IPS-18a (cell line): ENCODE measurements at regions not wholly inside any gene's neighbourhood (a gene's known extent, or its start where the extent isn't known, plus 50 kb on each side); places are given as distances from the start of the nearest gene placed in this dataset.
"Not testable (repeated sequence)": the region's sequence is repeated elsewhere in the genome, so short reads cannot be mapped to it uniquely, and the experiment has no call there.

Experiments
- H3K27ac ChIP-seq: one replicate; pipeline ENCODE4 v1.5.1; 2013; ENCODE audit warnings: low read length
- H3K27me3 ChIP-seq: one replicate; pipeline ENCODE4 v1.6.1; 2013; ENCODE audit warnings: mild to moderate bottlenecking, low read length; ENCODE audit not compliant: control insufficient read depth, insufficient read depth
- H3K36me3 ChIP-seq: one replicate; pipeline ENCODE4 v1.6.1; 2013; ENCODE audit warnings: low read depth, low read length; ENCODE audit not compliant: control insufficient read depth
- H3K4me1 ChIP-seq: one replicate; pipeline ENCODE4 v1.6.1; 2013; ENCODE audit warnings: low read depth, low read length; ENCODE audit not compliant: control insufficient read depth
- H3K4me3 ChIP-seq: one replicate; pipeline ENCODE4 v1.5.1; 2013; ENCODE audit warnings: low read length
- H3K9ac ChIP-seq: one replicate; pipeline ENCODE4 v1.6.1; 2013; ENCODE audit warnings: mild to moderate bottlenecking, low read length, moderate library complexity
- H3K9me3 ChIP-seq: one replicate; pipeline ENCODE4 v1.6.1; 2013; ENCODE audit warnings: low read depth, low read length; ENCODE audit not compliant: control insufficient read depth

DNA sequence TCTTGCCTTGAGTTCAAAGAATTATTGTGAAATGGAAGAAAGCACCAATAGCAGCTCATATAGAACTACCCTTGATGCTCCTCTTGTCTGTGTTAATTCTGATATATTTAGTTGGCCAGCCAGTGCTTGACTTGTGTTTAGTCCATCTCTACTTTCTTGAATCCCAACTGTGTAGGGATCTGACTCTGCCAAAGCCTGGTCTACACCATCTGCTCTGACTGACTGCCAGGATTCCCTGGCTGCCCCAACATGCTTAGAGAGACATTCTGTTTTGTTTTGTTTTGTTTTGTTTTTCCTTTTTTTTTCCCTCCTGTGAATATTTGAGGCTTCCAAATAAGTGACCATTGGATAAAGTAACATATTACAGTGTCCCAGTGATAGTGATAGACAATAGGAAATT, 953.7 kb upstream of the MANEA start:
- no peaks in the 10 kb centered on the region for H3K9me3 ChIP-seq
- no peak overlapping the region for H3K27ac ChIP-seq
- H3K9ac ChIP-seq = no peak overlapping the region
- H3K27me3 ChIP-seq = no peaks in the 10 kb centered on the region
- H3K4me1 ChIP-seq = no peaks in the 10 kb centered on the region
- H3K4me3 ChIP-seq = no peak overlapping the region
- no peaks in the 10 kb centered on the region for H3K36me3 ChIP-seq

DNA sequence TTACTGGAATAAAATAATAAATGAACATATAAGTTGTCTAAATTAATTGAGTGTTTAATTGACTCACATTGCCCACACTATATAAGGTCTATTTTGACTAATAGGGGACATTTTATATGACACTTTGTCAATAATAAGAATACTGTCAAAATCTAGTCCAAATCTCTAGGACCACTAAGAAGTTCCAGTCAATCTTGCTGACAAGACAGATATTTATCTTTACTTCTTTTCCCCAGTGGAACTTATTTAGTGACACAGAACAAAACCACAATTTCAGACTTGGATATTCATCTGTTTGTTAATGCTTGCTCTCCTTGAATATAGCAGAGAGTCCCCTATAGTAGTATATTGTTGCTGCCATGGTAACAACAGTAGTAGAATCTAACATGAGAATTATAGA, 954.6 kb upstream of the MANEA start:
- H3K9ac ChIP-seq = no peak overlapping the region
- H3K4me1 ChIP-seq = no peaks in the 10 kb centered on the region
- H3K4me3 ChIP-seq = no peak overlapping the region
- H3K9me3 ChIP-seq = no peaks in the 10 kb centered on the region
- no peaks in the 10 kb centered on the region for H3K36me3 ChIP-seq
- H3K27ac ChIP-seq = no peak overlapping the region
- no peaks in the 10 kb centered on the region for H3K27me3 ChIP-seq

DNA sequence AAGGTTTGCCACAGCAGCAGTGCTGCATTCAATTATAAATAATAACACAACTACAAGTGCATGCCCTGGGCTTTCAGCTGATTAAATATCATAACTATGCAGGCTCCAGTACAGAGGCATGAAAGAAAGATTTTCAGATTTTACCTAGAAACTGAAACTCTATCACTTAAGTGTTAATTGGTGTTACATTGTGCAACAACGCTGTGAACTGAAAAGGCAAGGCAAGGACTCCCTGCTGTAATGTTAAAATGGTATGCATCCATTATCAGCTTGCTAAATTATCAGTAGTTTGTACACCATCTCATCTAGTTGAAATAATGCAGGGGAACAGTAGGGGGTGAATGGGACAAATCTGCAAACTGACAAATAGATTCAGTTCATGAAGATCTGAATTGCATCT, 976.7 kb upstream of the MANEA start:
- no peaks in the 10 kb centered on the region for H3K36me3 ChIP-seq
- no peak overlapping the region for H3K9ac ChIP-seq
- H3K9me3 ChIP-seq = no peaks in the 10 kb centered on the region
- H3K27ac ChIP-seq = no peak overlapping the region
- no peaks in the 10 kb centered on the region for H3K4me1 ChIP-seq
- no peaks in the 10 kb centered on the region for H3K27me3 ChIP-seq
- H3K4me3 ChIP-seq = no peak overlapping the region

DNA sequence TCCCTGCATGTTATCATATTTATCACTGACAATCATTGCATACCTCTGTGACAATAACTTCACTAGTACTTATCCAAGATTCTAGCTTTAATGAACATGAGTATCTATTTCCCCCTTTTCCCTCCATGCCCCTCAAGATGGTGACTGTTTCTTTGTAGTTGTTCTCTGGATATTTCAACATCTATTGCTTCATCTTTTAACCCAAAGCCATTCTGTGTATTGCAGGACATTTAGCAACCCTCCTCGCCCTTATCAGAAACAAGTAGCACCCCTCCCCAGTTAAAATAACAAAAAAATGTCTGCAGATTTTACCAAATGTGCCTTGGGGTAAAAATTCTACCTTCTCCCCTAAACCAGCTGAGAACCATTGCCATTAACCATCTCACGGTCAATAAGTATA, 979.8 kb upstream of the MANEA start:
- no peak overlapping the region for H3K9ac ChIP-seq
- no peaks in the 10 kb centered on the region for H3K9me3 ChIP-seq
- no peak overlapping the region for H3K27ac ChIP-seq
- H3K36me3 ChIP-seq = no peaks in the 10 kb centered on the region
- no peaks in the 10 kb centered on the region for H3K27me3 ChIP-seq
- H3K4me3 ChIP-seq = no peak overlapping the region
- H3K4me1 ChIP-seq = no peaks in the 10 kb centered on the region

DNA sequence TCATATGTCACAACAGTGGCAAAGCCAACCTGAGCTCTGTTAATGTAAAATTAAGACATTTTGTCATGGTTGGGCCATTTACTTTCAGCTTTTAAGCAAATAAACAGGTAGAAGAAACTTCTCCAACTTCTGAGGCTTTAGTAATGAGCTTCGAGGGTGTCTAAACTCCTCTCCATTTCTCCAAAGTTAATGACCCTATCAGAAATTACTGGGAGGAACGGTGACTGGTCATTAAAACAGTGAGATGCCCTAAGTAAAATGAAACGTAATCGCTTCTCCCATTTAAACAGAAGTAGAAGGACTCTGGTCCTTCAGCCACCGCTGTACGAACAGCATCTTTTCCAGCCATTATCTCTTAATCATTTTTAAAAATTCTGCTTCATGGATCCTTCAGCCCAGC, 986.9 kb upstream of the MANEA start:
- no peaks in the 10 kb centered on the region for H3K27me3 ChIP-seq
- H3K9ac ChIP-seq = no peak overlapping the region
- no peak overlapping the region for H3K27ac ChIP-seq
- no peaks in the 10 kb centered on the region for H3K4me1 ChIP-seq
- H3K4me3 ChIP-seq = no peak overlapping the region
- H3K9me3 ChIP-seq = no peaks in the 10 kb centered on the region
- no peaks in the 10 kb centered on the region for H3K36me3 ChIP-seq

DNA sequence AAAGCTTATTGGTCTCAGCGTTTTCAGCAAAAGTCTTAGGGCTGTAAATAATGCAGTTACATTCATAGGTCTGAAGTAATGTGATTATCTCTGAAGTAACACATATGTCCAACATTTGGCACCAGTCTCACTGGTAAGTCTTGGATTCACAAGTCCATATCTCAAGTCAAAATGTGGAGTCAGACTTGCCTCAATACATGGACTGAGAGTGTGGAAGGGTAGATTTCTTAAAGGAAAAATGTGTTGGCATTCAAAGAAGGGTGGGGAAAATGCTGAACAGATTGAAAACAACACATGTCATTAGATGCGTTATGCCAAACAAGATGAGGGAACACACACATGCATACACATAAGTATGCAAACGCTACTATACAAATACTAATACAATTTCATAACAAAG, 989.0 kb upstream of the MANEA start:
- no peaks in the 10 kb centered on the region for H3K9me3 ChIP-seq
- no peaks in the 10 kb centered on the region for H3K27me3 ChIP-seq
- no peaks in the 10 kb centered on the region for H3K4me1 ChIP-seq
- no peak overlapping the region for H3K27ac ChIP-seq
- no peak overlapping the region for H3K9ac ChIP-seq
- no peak overlapping the region for H3K4me3 ChIP-seq
- no peaks in the 10 kb centered on the region for H3K36me3 ChIP-seq

DNA sequence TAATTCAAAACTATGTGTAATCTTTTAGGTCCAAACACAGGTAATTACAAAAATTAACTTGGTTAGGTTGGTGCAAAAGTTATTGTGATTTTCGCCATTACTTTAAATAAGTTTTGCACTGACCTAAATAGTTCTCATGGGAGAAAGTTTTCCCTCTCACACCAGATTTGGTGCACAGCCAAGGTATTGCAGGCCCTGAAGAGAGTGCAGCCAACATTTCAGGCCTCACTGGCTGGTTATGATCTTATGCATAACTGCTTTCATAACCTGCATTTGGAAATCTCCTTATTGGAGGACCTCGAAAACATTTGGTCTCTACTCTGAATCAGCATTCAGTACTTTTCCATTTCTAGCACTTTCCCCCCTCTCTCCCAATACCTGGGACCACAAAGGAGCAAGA, 993.1 kb upstream of the MANEA start:
- H3K4me1 ChIP-seq = no peaks in the 10 kb centered on the region
- no peaks in the 10 kb centered on the region for H3K36me3 ChIP-seq
- no peaks in the 10 kb centered on the region for H3K27me3 ChIP-seq
- no peak overlapping the region for H3K4me3 ChIP-seq
- no peaks in the 10 kb centered on the region for H3K9me3 ChIP-seq
- no peak overlapping the region for H3K27ac ChIP-seq
- no peak overlapping the region for H3K9ac ChIP-seq

DNA sequence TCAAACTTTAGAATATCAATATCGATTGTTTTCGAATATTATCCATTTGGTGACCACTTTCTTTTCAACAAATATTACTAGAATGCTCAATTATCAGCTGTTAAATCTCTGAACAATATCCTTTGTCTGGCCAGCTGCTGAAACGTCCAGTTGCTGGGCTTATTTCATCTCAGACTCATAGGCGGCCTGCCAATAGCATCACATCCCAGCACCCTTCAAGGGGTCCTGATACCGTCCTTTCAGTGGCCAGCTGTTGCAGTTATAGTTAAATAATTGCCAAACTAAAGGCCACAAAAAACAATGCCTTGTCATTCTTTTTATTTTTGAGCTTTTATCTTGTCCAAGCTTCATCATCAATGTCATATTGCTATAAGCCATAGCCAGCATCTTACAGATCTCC, 1006.8 kb upstream of the MANEA start:
- no peaks in the 10 kb centered on the region for H3K36me3 ChIP-seq
- H3K9me3 ChIP-seq = no peaks in the 10 kb centered on the region
- no peaks in the 10 kb centered on the region for H3K4me1 ChIP-seq
- no peak overlapping the region for H3K4me3 ChIP-seq
- no peak overlapping the region for H3K9ac ChIP-seq
- no peaks in the 10 kb centered on the region for H3K27me3 ChIP-seq
- no peak overlapping the region for H3K27ac ChIP-seq

DNA sequence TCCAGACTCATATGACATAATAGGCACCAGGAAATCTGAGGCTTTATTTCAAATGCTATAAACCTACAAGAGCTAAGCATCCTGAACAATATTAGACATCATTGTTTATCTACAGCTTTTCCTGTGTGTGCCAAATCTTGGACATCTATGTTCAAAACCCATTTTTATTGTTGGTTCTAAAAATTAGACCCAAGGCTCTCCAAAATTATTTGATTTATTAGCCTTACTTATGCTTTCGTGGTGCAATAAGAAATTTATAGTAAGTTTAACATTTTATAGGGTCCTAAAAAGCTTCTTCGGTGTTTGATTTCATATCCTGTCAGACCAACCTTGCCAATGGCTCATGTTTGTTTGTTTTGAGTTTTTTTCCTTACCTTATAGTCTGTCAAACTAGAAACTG, 1014.5 kb upstream of the MANEA start:
- Histone ChIP-seq H3K27ac (no peak overlapping the region), H3K36me3 (no peaks in the 10 kb centered on the region), H3K4me3 (no peak overlapping the region), H3K9ac (no peak overlapping the region), H3K4me1 (no peaks in the 10 kb centered on the region), H3K27me3 (no peaks in the 10 kb centered on the region), H3K9me3 (no peaks in the 10 kb centered on the region)

DNA sequence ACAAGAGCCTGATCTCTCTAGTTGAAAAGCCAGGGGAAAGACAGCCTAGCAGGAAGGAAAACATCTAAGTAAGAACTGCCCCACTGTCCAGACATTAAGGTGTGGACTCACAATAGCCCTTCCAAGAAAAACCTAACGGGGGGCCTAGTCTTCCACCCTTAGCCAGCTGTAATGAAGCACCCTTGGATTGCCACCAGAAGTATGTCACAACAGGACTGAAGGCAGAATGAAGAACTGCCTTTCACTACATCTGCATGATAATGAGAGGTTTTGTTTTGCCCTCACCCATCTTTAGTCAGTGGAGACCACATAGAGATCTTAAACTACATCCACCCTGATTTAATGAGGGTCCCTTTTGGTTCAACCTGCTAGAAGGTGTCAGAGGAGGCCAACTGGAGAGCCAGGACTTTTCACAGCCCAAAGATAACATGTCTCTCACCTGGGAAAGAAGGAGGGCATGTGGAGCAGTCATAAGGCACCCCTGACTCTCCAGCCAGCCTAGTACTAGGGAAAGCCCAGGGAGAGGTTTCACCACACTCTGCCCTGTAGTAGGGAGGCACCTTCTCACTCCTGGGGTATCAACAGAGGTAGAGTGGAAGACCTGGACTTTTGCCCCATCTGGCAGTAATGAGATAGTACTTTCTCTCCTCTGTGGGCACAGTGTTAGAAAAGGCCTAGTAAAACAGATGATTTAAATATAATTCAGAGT, 1017.4 kb upstream of the MANEA start:
- no peak overlapping the region for H3K27ac ChIP-seq
- H3K27me3 ChIP-seq = no peaks in the 10 kb centered on the region
- H3K4me3 ChIP-seq = no peak overlapping the region
- H3K36me3 ChIP-seq = no peaks in the 10 kb centered on the region
- no peaks in the 10 kb centered on the region for H3K9me3 ChIP-seq
- H3K4me1 ChIP-seq = no peaks in the 10 kb centered on the region
- no peak overlapping the region for H3K9ac ChIP-seq

DNA sequence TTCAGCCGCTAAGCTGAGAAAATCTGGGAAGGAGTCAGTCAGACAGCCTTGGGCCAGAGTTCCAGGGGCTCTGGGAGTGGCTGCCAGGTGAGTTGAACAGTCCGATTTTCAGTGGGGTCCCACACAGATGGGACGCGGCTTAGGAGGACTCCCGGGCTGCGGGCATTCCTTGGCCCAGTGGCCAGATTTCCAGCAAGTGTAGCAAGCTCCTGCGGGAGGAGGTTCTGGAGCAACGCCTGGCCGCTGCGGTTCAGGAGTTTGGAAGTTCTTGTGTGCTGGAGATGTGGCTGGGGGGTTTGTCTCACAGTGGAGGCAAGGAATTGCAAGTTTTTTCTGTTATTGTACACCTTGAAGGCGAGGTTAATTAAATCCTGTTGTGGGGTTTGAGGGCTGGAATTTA, 1020.1 kb upstream of the MANEA start:
- not testable (repeated sequence) for H3K27me3 ChIP-seq, H3K27ac ChIP-seq, H3K4me1 ChIP-seq, H3K36me3 ChIP-seq, H3K9me3 ChIP-seq, H3K4me3 ChIP-seq, H3K9ac ChIP-seq

DNA sequence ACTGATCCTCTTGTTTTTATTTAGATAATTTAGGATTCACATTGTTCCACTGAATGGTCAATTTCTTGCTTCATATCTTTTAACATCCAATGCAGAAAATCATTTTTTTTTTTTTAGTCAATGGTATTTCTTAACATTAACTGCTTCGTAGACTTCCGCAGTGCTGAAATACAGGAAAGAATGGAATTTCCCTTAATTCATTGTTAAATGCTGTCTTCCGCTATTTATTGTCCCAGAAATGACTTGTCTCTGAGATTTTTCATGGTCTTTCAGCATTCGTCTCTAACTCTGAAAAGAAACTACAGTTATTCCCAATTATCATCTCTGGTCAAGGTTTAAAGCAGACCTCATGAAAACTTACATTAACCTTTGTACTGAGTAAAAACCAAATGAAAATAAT, 1029.1 kb upstream of the MANEA start:
- Histone ChIP-seq H3K27me3 (no peaks in the 10 kb centered on the region), H3K27ac (no peak overlapping the region), H3K9ac (no peak overlapping the region), H3K36me3 (no peaks in the 10 kb centered on the region), H3K4me3 (no peak overlapping the region), H3K4me1 (no peaks in the 10 kb centered on the region), H3K9me3 (no peaks in the 10 kb centered on the region)
